BJ (cell line): ENCODE measurements at regions not wholly inside any gene's neighbourhood (a gene's known extent, or its start where the extent isn't known, plus 50 kb on each side); places are given as distances from the start of the nearest gene placed in this dataset.

Source experiments
- CTCF ChIA-PET: fragments of 350-600 bp; formaldehyde crosslinking; extraction: SDS; loops from one replicate; lab custom pipeline; 2021; ENCODE audit warnings: antibody characterized with exemption, inconsistent platforms; lab: Yijun Ruan, JAX
- POLR2A ChIA-PET: fragments of 300-600 bp; sonication (Branson Sonifier 250); formaldehyde crosslinking; extraction: SDS; loops from one replicate; lab custom pipeline; 2021; ENCODE audit warnings: antibody characterized with exemption; lab: Charles Lee
- DNase-seq: peaks from one replicate; pipeline ENCODE4 v3.0.0-alpha.2; 2011; ENCODE audit warnings: low read depth
- H3K27me3 ChIP-seq: 2 replicates; pipeline ENCODE4 v1.6.0; 2011; ENCODE audit warnings: low read length; ENCODE audit not compliant: control insufficient read depth, insufficient read depth
- H3K36me3 ChIP-seq: 2 replicates; pipeline ENCODE4 v1.5.1; 2011; ENCODE audit warnings: low read length; ENCODE audit not compliant: control insufficient read depth, insufficient read depth
- H3K4me3 ChIP-seq: 2 replicates; pipeline ENCODE4 v1.5.1; 2011; ENCODE audit warnings: low read depth, mild to moderate bottlenecking, control low read depth, low read length
- CTCF ChIP-seq: IDR thresholded peaks from 2 replicates; pipeline ENCODE4 v1.5.1; 2011; ENCODE audit warnings: low read depth, mild to moderate bottlenecking, control low read depth, inconsistent platforms, low read length, moderate library complexity; ENCODE audit not compliant: insufficient read depth

- H3K36me3 ChIP-seq = no peaks in the 10 kb centered on the region
- no peaks in the 10 kb centered on the region for H3K27me3 ChIP-seq
- ChIA-PET CTCF (interaction anchor here (0.9 kb wide), 1 partner anchor 137 kb away, joined by 3 read pairs; no protein-coding TSS in a partner anchor), POLR2A (no interaction called here)
- no peak for DNase-seq
- TF ChIP-seq CTCF = no peak
- no peak overlapping the region for H3K4me3 ChIP-seq
Measured at GRCh38 chr14:86797075-86797351, 1196.0 kb downstream of the GALC start.

- no peak overlapping the region for H3K4me3 ChIP-seq
- H3K36me3 ChIP-seq = no peaks in the 10 kb centered on the region
- CTCF ChIA-PET = no interaction called here
- POLR2A ChIA-PET = no interaction called here
- peak; percentile 69 for DNase-seq
- no peak for TF ChIP-seq CTCF
- no peaks in the 10 kb centered on the region for H3K27me3 ChIP-seq
Measured at GRCh38 chr14:86796221-86797074, 1196.5 kb downstream of the GALC start.

GRCh38 chr14:86794689-86795088, 1198.3 kb downstream of the GALC start:
- Histone ChIP-seq H3K36me3 (no peaks in the 10 kb centered on the region), H3K4me3 (no peak overlapping the region), H3K27me3 (no peaks in the 10 kb centered on the region)
- no peak for DNase-seq
- TF ChIP-seq CTCF = no peak
- ChIA-PET CTCF (interaction anchor here (0.6 kb wide), 1 partner anchor 15 kb away, joined by 3 read pairs; no protein-coding TSS in a partner anchor), POLR2A (no interaction called here)

- Histone ChIP-seq H3K4me3 (no peak overlapping the region), H3K27me3 (no peaks in the 10 kb centered on the region), H3K36me3 (no peaks in the 10 kb centered on the region)
- DNase-seq = no peak
- CTCF ChIA-PET = interaction anchor here (1.2 kb wide), 1 partner anchor 211 kb away, joined by 5 read pairs; no protein-coding TSS in a partner anchor
- TF ChIP-seq CTCF = no peak
- POLR2A ChIA-PET = no interaction called here
Measured at GRCh38 chr14:86790408-86791364, 1202.3 kb downstream of the GALC start.

GRCh38 chr14:86788224-86788623, 1204.8 kb downstream of the GALC start:
- H3K27me3 ChIP-seq = no peaks in the 10 kb centered on the region
- CTCF ChIA-PET = interaction anchor here (0.6 to 1.6 kb wide), 4 partner anchors 12 to 898 kb away, joined by 3 to 5 read pairs (median 4); no protein-coding TSS in a partner anchor
- no peak overlapping the region for H3K4me3 ChIP-seq
- TF ChIP-seq CTCF = no peak
- no peaks in the 10 kb centered on the region for H3K36me3 ChIP-seq
- DNase-seq = no peak
- POLR2A ChIA-PET = no interaction called here
